Epithelial cell of proximal tubule (primary cell): ENCODE measurements at regions not wholly inside any gene's neighbourhood (a gene's known extent, or its start where the extent isn't known, plus 50 kb on each side); places are given as distances from the start of the nearest gene placed in this dataset.

Source experiments
- DNase-seq: peaks from one replicate; pipeline ENCODE4 v3.0.0-alpha.2; 2011; ENCODE audit warnings: low read depth
- H3K4me3 ChIP-seq: 2 replicates; pipeline ENCODE4 v1.5.1; 2011; ENCODE audit warnings: low read depth, mild to moderate bottlenecking, low read length
- CTCF ChIP-seq: conservative IDR thresholded peaks from 2 replicates; pipeline ENCODE4 v1.5.1; 2012; ENCODE audit warnings: low read depth, mild to moderate bottlenecking, low read length

GRCh38 chr2:168348076-168348475 is 100.7 kb upstream of the STK39 start:
- H3K4me3 ChIP-seq: no peak overlapping the region
- TF ChIP-seq CTCF: peak; percentile 65
- no peak for DNase-seq

- TF ChIP-seq CTCF: peak; percentile 30
- no peak for DNase-seq
- no peak overlapping the region for H3K4me3 ChIP-seq
These were observed 103.0 kb upstream of the STK39 start for GRCh38 chr2:168350380-168350779.

GRCh38 chr2:168353251-168353650 is 102.8 kb upstream of the CERS6 start:
- no peak for DNase-seq
- TF ChIP-seq CTCF: no peak
- no peak overlapping the region for H3K4me3 ChIP-seq

GRCh38 chr2:168354499-168354898 is 101.6 kb upstream of the CERS6 start:
- no peak for DNase-seq
- no peak for TF ChIP-seq CTCF
- no peak overlapping the region for H3K4me3 ChIP-seq

- no peak overlapping the region for H3K4me3 ChIP-seq
- TF ChIP-seq CTCF: no peak
- DNase-seq: no peak
These were observed 101.0 kb upstream of the CERS6 start for GRCh38 chr2:168355121-168355520.

GRCh38 chr2:168355779-168356476 is 100.1 kb upstream of the CERS6 start:
- DNase-seq: no peak
- no peak overlapping the region for H3K4me3 ChIP-seq
- TF ChIP-seq CTCF: no peak

GRCh38 chr2:168356477-168356835 is 99.6 kb upstream of the CERS6 start:
- H3K4me3 ChIP-seq: no peak overlapping the region
- TF ChIP-seq CTCF: no peak
- DNase-seq: no peak
